Lung microvascular endothelial cell (primary cell): ENCODE measurements at regions not wholly inside any gene's neighbourhood (a gene's known extent, or its start where the extent isn't known, plus 50 kb on each side); places are given as distances from the start of the nearest gene placed in this dataset.

Experiments used
- DNase-seq, 2 donors: peaks; one replicate each; pipeline versions ENCODE4 v3.0.0 to v3.0.0-alpha.2; 2010; ENCODE audit warnings: low read depth in 2 of 2

GRCh38 chr2:2546046-2546445 lies 215.0 kb upstream of the MYT1L start:
- no peak for DNase-seq

DNA sequence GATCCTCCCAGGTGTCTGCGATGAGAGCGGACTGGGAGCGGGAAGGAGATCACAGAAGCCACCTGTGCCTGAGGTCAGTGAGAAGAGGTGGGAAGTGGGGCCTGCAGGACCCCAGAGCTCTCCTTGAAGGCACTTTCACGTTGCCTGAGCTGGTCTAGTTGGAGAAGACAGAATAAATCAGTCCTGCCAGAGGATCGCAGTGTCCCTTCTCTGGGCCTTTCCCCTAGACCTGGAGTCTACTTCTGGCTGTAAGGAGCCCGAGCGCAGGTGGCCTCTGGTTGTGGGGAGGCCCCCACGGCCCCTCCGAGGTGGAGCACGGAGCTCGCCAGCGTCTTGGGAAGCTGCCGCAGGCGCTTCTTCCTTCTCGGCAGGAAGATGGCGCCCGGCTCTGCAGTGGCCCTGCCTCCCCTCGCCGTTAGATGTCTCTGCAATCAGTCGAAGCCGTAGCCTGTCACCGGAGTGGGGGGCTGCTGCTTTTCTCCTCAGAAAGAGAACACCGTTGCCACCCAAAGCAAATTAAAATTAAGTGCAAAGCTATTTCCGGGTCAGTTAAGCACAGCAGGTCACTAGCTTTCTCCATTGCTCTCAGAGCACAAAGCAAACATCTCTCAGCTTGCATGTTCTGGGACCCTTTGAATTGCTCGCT lies 212.0 kb upstream of the MYT1L start:
- no peak for DNase-seq

- DNase-seq, result no peak
Observed at GRCh38 chr2:2542316-2542715, 211.2 kb upstream of the MYT1L start.

DNA sequence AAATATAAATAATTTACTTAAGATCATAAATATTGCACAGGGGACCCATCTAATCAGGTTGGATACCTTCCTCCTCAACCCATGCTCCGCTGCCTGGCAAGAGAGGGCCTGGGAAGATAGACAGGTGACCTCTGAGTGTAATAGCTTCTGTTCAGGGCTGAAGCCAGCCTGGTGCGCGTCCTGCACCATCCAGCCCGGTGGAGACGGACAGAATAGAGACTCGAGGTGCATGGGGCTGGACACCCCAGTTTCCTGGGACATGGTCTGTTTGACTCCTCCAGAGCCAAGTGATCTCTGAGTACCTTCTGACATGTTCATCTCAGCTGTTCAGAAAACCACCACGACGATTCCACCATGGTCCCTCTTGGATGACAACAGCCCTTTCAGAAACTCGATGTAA lies 209.3 kb upstream of the MYT1L start:
- DNase-seq, result no peak

- no peak for DNase-seq
Observed at GRCh38 chr2:2536416-2537056, 205.5 kb upstream of the MYT1L start.

- DNase-seq, result no peak
Observed at GRCh38 chr2:2530334-2530733, 199.3 kb upstream of the MYT1L start.

DNA sequence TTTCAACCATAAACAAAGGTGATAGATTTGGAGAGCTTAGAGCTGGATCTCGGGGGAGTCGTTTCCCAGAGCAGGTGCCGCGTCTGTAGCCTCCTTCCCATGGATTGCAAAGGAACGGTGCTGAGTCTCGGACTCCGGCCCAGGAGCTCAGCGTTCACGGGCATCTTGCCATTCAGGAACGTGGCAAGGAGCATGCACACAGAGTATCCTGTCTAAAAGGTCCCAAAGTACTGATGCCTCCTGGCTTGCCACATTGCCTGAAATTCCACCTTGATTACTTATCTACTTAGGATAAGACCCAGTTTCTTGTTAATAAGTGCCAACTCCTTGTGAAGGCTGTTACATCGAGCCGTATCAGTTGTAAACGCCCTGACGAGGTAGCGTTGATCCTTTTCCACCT lies 197.8 kb upstream of the MYT1L start:
- no peak for DNase-seq

DNA sequence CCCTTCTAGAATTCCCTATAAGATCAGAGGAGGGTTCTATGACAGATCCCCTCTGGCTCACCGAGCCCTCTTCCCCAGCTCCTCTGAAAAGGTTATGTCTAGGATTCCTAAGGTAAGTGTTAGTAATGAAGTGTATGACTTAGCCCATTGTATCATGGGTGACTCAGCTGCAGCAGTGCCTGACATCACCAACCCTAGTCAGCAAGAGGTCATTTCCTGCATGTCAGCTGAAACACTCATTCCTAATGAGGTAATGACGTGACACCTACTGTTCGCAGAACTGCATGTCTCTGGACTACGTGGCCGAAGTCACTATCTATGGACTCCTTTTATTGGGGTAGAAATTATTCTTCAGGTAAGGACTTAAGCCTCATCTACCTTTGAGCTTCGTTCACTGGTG lies 196.1 kb upstream of the MYT1L start:
- no peak for DNase-seq

DNA sequence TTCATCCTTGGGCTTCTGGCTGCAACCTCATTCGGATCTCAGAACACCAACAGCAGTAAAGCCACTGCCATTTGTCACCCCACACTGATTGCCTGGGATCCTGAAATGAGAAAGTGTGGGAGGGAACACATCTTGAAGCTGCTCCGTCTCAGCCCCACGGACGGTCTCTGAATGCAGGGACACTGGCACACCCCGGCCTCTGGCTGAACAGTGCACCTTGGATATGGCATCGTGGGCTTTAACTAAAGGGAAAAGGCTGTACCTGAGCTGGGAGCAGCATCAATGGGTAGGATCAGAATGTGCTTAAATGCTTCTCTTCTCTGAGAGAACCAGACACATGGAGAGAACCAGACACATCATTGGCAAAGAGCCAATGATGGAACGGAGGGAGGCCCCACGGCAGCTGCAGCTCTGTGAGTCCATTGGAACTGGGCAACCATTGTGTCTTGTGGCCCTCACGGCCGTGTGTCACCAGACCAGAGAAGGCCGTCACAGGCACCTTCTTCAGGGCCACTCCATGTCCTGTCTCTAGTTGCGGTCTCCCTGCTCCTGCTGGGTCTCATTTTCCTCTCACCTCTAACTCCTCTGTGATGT lies 193.4 kb upstream of the MYT1L start:
- DNase-seq, result no peak

DNA sequence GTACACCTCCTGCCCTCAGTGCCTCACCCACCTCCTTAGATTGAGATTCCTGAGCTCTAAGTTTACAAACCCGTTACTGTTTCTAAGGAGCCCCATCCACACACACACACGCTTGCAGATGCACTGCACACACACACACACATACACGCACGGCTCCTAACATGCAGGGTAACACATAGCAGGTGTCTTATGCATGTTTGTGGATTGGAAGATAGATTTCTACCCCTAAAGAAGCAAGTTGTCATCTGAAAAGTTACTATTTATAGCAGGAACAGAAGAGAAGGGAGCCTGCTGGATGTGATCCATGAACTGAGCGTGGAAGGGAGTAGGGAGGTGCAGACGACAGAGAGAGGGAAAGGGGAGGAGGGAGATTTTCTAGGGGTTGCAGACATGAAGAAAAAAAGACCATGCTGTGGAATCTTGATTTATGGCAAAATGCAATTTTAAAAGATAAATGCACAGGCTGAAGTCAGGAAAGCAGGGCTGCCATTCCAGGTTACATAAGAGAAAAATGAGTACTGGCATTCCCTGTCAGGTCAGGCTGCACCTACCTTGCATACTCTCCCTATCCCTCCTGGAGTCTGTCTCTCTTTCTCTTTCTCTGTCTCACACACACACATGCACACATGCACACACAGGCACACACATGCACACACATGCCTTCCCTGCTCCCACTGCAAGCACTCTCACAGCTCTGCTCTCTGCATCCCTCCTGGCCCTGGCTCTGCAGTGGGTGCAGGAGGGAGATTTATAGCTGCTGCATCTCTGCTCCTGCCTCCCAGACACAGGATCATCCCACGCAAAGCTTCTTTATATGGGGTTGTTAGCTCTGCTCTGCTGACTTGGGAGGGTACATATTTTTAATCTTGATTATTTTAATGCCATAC lies 192.6 kb upstream of the MYT1L start:
- no peak for DNase-seq

- DNase-seq, result no peak
Observed at GRCh38 chr2:2520401-2520811, 189.3 kb upstream of the MYT1L start.

GRCh38 chr2:2519381-2519780 lies 188.3 kb upstream of the MYT1L start:
- no peak for DNase-seq

DNA sequence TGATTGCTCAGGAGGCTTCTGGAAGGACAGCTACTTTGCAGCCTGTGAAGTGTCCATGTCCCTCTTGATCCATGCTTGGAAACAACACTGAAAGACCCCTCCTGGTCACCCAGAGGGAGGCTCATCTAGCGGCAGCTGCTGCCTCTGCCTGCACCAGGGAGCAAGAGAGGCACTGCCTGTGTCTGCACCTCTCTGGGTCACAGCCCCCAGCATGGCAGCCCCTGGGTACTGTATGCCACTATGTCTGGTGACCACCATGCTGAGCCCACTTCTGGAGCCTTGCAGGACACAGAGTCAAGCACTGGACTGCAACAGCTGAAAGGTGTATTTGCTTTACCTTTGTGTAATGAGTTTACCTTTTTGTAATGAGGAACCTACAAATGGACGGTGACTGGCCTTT lies 186.3 kb upstream of the MYT1L start:
- no peak for DNase-seq

- no peak for DNase-seq
Observed at GRCh38 chr2:2516386-2516785, 185.3 kb upstream of the MYT1L start.

DNA sequence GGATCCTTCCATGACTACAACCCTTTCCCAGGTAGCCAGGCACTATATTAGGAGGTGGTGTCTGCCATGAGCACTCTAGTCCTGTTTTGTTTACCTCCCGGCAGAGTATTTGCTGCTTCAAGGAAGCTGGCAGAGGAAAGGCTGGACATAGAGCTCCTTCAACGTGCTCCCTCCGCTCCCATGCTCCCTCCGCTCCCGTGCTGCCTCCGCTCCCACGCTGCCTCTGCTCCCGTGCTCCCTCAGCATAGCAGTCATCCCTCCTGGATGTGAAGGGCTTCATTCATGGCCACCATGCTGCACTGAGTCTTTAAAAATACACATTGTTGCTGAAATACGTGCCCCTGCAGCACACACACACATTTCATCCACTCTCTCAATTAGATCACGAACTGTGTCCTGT lies 181.9 kb upstream of the MYT1L start:
- DNase-seq, result no peak

DNA sequence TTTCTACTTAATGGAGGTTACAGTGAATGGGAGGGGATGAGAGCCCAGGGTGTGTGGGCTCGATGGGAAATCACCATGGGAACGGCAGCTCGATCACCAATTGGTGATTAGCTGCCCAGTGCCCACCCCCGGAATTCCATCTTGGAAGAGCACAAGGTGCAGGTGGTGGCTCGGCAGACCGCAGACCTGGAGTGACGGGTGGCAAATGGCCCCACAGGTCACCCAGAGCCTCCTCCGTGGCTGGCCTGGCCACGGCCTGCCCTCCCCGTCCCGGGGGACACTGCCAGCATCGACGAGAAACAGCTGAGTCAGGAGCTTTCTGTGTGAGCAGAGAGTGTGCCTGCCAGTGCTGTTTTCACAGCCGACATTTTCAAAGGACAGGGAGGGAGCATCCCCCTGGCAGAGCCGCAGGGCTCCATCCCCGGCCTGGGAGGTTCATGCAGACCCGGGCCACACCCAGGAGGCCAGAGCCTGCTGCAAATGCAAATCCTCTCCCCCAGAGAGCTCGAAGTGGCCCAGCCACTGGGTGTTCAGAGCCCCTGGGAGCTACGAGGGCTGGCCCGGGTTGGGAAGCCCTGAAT lies 176.4 kb upstream of the MYT1L start:
- no peak for DNase-seq

DNA sequence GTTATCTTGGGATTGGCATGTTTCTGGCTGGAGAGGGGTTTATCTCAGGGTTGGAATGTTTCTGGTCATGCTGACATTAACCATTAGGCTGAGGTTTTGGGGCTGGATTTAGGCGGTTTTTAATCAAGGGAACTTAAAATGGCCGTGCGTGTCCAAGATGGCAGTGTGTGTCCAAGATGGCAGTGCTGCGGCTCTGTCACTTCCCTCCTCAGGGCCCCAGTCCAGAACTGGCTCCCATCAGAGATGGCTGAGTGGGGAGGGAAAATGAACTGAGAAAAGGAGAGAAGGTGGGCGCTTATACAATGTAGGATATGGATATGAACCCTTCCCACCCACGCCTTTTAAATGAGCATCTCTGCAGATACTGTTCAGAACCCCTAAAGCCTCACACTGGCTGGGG lies 175.5 kb upstream of the MYT1L start:
- no peak for DNase-seq

- DNase-seq, result no peak
Observed at GRCh38 chr2:2505604-2506003, 174.5 kb upstream of the MYT1L start.

- DNase-seq, result no peak
Observed at GRCh38 chr2:2503864-2504418, 172.9 kb upstream of the MYT1L start.

DNA sequence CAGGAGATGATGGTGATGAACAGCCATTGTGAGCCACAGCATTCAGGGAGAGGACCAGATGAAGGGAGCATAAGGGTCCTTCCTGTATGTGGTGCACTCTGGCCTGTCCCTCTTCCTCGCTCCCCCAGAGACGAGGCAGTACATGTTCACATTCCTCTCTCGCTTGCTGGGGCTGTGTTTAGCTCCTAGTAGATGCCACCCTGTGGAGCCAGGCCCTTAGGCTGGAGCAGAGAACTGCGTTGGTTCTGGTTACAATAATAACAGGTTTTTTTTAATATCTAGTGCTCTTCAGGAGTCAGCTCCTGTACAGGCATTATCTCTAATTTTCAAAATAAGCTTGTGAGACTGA lies 171.1 kb upstream of the MYT1L start:
- DNase-seq, result no peak

- DNase-seq, result no peak
Observed at GRCh38 chr2:2501454-2502200, 170.6 kb upstream of the MYT1L start.
